GM19468 (cell line): ENCODE measurements at regions not wholly inside any gene's neighbourhood (a gene's known extent, or its start where the extent isn't known, plus 50 kb on each side); places are given as distances from the start of the nearest gene placed in this dataset.

Experiments used
- ATAC-seq: cut with Tn5 transposase; IDR thresholded peaks from one replicate; pipeline ENCODE4 v1.9.1; 2021; ENCODE audit warnings: mild to moderate bottlenecking, moderate library complexity, moderate number of reproducible peaks; ENCODE audit not compliant: unreplicated experiment; ENCODE audit errors: extremely low read depth

DNA sequence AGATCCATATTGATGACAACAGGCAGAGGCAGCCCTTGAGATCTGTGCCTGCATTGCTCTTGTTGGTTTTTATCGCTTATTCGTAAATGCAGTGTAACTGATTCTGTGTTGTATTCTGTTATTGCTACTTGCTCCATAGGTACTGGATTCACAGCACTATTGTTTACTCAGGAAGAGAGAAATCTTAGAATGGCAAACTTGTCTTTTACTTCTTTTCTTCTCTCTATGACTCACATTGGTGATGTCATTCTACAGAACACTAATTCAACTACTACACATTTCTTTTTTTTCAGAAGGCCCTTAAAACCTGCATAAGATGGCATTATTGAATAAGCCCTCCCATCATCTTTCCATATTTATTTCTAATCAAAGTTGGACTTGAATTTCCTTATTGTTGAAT lies 201.0 kb upstream of the GBE1 start:
- ATAC-seq, result no peak

DNA sequence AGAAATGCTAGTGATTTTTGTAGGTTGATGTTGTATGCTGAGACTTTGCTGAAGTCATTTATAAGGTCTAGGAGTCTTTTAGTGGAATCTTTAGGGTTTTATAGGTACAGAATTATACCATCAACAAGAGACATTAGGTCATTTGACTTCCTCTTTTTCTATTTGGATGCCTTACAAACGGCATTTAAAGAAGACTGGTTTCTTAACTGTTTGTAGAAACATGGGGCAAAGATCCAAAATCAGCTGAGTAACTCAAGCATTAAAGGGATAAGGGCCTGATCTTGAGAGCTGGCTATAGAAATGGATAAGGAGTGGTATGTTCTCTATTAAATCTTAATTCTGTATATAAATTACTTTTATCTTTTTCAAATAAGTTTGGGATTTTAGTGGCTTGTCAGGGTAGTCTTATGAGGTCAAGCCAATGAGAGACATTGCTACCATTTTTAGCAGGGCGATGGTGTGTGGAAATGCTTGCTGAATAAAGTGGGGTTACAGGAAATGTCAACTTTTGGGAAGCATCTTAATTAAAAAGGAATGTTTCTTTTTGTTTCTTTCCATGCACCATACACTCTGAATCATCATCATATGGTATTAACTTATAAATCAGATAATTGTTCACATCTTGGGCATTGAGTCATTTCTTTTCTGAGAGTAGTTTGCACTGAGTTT lies 197.7 kb upstream of the GBE1 start:
- no peak for ATAC-seq

DNA sequence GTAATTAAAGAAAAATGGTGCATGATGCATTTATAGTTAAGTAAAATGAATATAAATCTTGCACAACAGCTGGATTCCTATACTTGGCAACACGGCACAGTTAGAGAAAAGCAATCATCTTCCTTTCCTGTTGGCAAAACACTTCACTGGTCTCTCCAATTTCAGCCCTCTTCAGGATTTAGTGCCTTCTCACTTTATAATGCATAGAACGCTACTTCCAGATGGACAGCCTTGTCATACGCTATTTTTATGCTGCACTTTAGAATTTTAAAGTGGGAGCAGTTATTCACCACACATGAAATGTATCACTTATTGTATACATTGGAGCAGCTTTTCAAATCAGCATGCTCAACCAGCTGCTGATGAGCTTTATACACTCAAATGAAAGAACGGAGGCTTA lies 194.4 kb upstream of the GBE1 start:
- no peak for ATAC-seq

DNA sequence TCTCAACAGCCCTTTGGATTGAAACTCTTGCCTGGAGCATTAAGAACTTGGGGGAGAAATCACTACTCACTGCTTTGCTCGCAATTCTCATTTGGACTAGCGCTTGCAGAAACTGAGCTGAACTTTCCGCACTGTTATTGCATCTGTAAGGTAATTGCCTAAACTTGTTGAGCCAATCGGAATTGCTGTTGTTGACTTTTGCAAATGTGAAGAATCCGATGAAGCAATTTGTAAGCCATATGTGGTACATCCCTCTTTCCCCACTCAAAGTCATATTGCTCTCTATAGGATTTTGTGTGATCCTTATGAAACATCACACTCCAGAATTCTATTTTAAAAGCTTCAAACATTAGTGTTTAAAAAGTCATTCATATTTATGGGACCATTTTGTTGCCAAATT lies 191.7 kb upstream of the GBE1 start:
- no peak for ATAC-seq

DNA sequence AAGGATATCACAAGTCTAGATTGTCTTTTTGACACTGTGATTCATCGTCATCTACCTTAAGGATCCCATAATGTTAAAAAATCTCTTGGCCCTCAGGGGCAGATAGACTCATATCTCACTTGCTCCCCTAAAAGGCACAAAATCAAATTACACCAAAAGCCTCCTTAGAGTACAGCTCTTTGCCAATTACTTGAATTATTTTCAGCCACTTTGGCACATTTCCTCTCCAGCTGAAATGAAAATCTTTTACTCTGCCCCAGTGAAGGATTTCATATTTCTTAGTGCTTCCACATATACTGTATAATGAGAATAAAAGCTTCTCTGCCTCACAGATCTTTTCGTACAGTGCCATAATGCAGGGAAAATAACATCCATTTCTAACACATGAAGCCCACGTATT lies 190.7 kb upstream of the GBE1 start:
- no peak for ATAC-seq

DNA sequence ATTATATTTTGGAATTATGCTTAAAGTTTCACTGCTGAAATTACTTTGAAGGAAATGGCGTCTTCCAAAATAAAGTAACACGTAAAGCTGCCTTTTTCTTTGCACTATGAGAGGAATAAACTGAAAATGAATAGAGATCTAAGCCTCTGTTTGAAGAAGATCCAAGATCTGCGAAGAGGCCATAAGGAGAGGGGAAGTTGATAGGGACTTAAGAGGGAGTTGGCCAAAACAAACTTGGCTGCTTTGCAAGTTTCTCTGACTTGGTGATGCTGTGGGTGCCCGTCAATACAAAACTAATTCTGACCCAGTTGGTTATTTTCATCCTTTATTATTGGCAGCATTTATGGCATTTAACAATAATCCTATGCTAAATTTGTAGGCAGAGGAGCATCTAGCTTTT lies 190.2 kb upstream of the GBE1 start:
- no peak for ATAC-seq

DNA sequence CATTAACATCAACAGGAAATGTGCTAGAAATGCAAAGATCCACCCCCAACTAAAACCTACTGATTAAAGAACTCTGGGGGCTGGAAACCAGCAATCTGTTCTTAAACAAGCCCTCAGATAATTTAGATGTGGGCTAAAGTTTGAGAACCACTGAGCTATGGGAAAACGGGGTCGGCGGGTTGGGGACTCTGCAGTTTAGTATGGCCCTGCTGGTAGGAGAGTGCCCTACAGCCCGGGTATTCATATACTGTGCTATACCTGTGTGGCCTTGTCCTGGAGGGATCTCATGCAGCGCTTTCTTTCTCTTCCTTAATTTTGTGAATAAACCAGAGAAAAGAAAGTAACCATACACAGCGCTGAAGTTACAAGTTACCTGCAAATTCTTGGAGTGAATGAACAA lies 189.7 kb upstream of the GBE1 start:
- ATAC-seq, result no peak

DNA sequence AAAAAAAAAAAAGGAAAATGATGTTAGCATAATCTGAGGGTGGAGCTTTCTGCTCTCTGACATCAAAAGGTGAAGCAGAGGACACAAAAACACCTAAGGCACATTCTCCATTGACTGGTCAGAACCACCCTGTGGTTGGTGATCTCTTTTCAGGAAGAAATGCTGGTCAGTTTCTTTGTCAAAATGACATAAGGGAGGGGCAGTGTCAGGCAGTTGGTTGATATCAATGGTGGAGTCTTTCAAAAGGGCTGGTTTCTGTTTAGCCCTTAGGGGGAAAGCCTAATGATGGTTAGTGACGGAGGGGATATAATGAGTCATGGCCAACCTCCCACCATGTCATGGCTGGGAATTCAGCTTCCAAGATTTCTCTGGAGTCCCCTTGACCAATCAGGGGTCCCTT lies 185.9 kb upstream of the GBE1 start:
- no peak for ATAC-seq

DNA sequence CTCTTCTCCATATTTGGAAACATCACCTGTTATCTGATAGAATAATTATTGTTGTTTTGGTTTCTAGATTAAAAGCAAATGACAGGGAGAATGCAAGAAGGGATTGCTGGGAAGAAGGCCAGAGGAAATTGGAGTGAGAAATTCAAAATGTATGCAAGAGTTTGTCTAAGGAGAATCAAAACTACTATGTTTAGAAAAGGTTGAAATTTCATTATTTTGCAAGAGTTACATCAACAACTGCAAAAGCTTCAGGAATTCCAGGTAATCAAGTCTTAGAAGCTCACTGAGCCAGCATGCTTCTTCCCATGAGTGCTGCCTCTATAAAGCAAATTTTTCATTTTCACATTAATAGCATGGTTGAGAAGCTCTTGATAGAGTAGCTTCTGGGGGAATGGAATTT lies 177.2 kb upstream of the GBE1 start:
- ATAC-seq, result no peak

DNA sequence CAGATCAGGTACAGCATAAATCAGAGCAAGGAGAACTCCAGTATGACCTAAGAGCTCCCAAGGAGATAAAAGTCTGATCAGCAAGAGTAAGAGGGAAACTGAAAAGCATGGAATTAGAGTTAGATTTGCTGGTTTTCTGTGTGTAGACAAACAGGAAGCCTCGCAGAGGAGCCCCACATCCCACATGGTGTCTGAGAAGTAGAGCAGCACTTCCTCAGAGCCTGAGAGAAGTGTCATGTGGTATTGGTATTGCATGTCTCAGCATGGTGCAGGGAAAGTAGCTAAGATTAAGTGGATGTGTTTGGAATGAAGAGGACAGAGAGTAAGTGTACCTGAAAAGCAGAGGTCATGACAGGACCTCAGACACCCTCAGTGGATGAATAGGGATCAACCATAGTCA lies 175.4 kb upstream of the GBE1 start:
- ATAC-seq, result no peak

DNA sequence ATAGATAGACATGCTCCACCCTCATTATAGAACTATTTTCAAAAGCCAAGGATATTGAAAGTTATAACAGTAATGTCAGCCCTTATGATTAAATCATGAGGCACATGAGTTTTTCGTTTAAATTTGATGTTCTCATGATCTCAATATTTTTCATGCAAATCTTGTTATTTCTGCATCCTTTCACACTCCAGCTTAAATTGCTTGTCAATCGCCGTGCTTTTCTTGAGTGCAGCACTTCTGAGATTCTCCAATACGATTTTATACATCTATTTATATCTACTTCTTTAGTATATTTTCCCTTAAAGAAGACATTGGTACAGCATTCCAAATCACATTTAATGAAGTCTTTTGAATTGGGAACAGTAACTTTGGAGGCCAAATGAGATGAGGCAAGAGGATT lies 171.2 kb upstream of the GBE1 start:
- ATAC-seq, result no peak

DNA sequence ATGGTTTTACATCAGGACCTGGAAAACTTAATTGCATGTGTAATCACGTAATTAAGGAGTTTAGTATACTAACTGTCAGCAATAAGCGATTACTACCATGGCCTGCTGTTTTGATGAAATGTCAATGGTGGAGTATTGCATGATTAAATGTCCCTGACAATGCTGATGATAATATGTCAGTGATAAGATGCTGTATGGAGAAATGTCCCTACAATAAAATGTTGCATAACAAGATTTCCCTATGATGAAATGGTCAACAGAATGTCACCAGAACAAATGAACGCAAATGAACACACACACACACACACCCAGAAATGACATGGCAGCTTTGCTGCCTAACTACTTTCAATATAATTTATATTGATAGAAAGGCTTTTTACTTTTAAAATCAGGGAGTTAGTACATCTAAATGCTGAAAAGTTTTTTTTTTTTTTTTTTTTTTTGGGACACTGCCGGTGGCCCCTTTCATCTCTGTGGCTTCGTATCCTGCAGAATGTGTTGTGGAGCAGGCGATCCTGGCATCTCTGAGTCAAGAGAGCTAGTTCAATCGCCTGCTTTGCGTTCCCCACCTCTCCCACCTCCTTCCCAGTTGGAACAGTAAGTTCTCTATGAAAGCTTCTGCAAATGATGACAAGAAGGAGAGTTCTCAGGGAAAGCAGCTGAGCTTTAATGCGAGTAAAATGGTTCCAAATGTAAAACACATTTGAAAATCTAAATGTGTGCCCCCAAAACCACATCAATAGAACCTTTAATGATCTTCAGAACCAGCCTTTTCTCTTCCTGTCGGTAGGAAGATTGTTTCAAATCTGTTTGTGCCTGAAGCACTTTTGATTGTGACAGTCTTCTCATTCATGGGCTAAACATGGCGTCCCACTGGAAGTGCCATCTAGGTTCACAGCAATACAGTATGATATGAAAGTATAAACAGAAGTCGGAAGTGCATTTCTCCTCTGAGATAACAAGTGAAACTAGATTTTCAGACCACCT lies 170.1 kb upstream of the GBE1 start:
- ATAC-seq, result no peak

DNA sequence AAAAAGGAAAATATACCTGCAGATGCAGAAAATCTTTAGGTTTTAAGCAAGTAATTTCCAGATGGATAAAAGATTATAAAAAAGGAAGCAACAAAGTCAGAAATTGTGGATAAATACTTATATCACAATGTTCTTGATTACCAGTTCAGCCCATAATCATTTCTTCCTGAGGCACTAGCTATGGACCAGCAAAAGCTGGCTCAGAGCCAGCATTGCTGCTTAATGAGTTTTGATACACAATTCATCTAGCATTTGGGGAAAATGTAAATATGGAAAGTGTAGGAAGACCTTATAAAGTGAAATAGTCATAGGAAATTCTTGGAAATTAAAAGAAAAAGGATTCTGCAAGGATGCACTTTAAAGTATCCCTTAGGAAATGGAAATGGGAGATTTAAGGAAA lies 168.3 kb upstream of the GBE1 start:
- no peak for ATAC-seq

DNA sequence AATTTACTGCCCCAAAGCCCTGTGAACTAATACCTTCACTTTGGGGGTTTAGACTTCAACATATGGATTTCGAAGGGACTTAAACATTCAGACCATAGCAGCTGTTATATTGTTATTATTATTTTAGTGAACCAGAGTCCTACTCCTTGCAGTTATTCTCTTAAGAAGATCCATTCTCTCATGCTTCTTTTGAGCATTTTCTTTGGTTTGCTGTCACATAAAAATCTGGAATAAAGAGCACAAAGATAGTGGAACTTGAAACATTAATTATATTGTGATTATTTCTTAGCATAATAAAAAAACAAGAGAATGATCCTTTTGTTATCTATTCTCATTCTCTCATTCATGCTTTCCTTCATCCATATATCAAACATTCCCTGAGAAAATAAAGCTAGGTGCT lies 166.4 kb upstream of the GBE1 start:
- ATAC-seq, result no peak

DNA sequence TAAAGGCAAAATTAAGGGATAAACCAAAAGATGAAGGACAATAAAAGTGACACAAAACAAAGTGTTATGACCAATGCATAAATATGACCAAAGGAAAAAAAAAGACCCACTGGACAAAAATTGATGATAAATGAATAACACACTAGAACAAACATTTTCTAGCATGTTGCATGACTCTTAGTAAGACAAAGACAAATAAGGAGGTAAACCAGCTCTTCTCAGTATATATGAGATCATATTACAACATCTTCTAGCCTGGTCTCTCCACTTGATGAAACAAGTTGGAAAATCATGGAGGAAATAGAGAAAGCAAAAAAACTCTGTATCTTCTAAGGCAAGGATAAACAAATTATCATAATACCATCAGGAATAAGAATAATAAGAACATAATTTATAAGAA lies 163.9 kb upstream of the GBE1 start:
- ATAC-seq, result no peak

DNA sequence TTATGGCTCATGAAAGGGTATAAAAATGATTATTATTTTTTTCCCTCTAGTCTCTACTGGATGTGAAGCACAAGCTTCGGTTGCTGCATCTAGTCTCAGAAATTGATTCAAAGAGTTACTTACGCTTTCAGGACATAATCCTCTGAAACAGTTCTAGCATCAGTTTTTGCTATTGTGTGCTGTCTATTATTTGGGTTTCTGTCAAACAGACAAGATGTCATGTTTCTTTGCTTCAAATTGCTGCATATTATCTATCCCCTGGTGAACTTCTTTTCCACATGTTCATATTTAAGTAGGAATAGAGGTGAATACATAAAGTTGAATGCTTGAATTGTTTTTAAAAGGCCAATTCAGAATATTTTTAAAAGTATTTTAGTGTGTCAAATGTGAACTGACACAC lies 161.6 kb upstream of the GBE1 start:
- no peak for ATAC-seq

DNA sequence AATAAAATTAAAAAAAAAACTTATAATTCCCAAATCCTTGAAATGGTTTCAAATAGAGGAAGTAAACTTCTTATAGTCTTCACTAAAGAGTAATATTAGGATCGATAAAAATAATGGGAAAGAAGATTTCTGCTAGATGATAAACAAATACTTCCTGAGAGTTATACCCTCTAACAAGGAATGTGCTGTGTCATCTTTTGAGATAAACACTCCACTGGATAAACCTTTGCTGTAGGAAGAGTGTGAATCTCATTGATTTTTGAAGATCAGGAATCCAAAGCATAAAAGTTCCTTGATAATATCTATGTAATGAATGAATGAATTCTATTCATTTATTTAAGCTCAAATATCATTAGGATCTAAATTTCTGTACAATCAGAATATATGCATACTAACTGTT lies 161.0 kb upstream of the GBE1 start:
- no peak for ATAC-seq

DNA sequence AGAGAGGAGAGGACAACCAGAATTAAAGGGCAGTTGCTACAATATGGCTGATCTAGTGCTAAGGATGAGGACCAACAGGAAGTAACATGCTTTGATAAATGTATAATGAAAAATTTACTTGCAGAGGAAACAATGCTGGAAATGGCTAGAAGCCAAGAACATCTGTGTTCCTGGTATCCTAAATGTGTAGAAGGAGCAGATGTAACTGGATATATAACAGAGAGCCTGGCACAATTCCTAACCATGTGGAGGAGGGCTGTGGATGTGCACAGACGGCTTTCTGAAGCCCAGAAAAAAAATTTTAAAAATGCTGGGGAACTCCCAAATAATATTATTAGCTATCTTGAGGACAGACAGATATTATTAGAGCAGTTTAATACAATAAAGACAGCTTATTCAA lies 159.4 kb upstream of the GBE1 start:
- ATAC-seq, result no peak

DNA sequence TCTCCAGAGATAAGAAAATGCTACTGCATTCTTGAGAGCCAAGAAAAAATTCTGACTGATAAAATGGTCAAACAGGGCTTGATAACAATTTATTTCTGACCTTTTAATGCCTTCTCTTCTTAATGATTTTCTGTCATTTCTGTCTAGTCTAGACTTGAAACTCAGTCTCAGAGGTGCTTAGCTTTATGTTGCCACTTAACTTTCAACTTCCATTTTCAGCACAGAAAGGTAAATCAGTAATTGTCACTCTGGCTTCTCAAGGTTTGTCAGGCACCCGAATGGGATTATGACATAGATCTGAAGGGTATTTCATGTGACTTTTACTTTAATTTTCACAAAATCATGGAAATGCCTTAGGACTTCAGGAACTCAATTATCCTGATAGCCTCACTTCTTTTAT lies 155.4 kb upstream of the GBE1 start:
- ATAC-seq, result no peak

DNA sequence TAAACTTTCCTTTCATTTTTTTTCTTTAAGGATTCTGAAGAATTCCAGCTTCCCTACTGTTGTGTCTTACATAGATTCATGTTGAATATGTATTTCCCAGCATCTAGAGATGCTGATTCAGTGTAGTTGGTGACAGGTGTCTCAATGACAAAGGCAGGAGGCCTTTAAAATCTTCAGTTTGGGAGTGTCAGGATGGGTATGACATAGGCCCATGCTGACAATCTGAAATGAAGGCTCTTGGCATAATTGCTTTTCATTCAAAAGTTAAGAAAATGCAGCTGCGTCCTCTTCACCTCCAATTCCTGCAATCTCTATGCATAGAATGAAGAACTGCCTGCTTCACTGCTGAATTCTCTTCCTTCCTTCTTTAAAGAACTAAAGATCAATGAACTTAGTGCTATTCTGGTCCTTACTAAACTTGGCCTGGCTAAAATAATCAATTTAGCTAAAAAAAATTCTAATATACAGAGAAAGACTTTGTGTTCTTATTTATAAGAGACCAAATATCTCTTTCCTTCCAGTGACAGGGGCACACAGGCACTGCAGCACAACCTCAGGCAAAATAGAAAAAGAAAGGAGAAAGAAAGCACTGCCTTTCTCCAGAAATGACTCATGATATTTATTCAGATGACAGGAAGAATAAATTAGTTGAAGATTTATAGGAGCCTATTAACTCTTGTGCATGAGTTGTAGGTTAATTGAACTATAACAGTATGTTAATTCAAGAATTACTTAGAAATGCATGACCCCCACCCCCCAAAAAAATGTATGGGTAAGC lies 152.6 kb upstream of the GBE1 start:
- ATAC-seq, result no peak

DNA sequence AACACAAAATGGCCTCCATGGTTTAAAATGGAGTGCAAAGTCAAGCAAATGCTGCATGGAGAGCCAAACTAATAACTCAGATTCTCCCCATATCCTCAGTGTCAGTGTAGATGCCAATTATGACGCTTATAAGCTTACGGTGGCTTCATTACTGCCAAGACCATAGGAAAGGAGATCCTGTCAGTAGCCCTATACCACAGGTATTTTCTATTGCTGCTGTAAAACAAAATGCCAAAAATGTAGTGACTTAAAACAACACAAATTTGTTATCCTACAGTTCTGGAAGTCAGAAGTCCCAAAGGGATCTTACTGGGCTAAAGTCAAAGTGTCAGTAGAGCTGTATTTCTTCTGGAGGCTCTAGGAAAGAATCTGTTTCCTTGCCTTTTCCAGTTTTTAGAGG lies 149.8 kb upstream of the GBE1 start:
- no peak for ATAC-seq
